Gastroesophageal sphincter (tissue), 4 donors: ENCODE measurements at regions not wholly inside any gene's neighbourhood (a gene's known extent, or its start where the extent isn't known, plus 50 kb on each side); places are given as distances from the start of the nearest gene placed in this dataset.
"Not testable (repeated sequence)": the region's sequence is repeated elsewhere in the genome, so short reads cannot be mapped to it uniquely, and the experiment has no call there.

ENCODE experiments used
- ATAC-seq: fragments of 150-250 bp; one replicate; pipeline ENCODE4 v1.9.1; 2016; ENCODE audit warnings: mild to moderate bottlenecking, moderate library complexity
- H3K27ac ChIP-seq, 4 donors: fragments of 200-600 bp; sonication (generic) in 3 of 4; 1 replicate in 3 of 4; 2 replicates in 1 of 4; pipeline ENCODE4 v1.5.1; 2016 to 2019
- H3K27me3 ChIP-seq: fragments of 200-600 bp; sonication (generic); one replicate; pipeline ENCODE4 v1.5.1; 2019
- H3K36me3 ChIP-seq, 2 donors: fragments of 200-600 bp; sonication (generic); one replicate each; pipeline ENCODE4 v1.5.1; 2019; ENCODE audit warnings: control low read depth in 1 of 2
- H3K4me1 ChIP-seq, 3 donors: fragments of 200-600 bp; sonication (generic); 1 replicate in 2 of 3; 2 replicates in 1 of 3; pipeline ENCODE4 v1.5.1; 2016 to 2019; ENCODE audit warnings: control low read depth in 2 of 3
- H3K4me3 ChIP-seq, 2 donors: fragments of 200-600 bp; sonication (generic); one replicate each; pipeline ENCODE4 v1.5.1; 2019; ENCODE audit warnings: mild to moderate bottlenecking in 1 of 2, moderate library complexity in 1 of 2
- H3K9me3 ChIP-seq, 3 donors: fragments of 200-600 bp; sonication (generic); one replicate each; pipeline ENCODE4 v1.5.1; 2017 to 2019; ENCODE audit warnings: control low read depth in 2 of 3
- EP300 ChIP-seq: sonication (generic); formaldehyde crosslinking; IDR thresholded peaks from one replicate; pipeline ENCODE4 v1.6.1; 2017; ENCODE audit warnings: antibody characterized with exemption, mild to moderate bottlenecking
- POLR2A ChIP-seq, 2 donors: fragments of 450-650 bp; IDR thresholded peaks; one replicate each; pipeline ENCODE4 v1.6.1; 2017; ENCODE audit warnings: antibody characterized with exemption in 2 of 2, mild to moderate bottlenecking in 2 of 2, moderate library complexity in 1 of 2
- POLR2AphosphoS5 ChIP-seq: sonication (generic); formaldehyde crosslinking; IDR thresholded peaks from one replicate; pipeline ENCODE4 v1.6.1; 2017; ENCODE audit warnings: antibody characterized with exemption
- WGBS, 2 donors: methylation state at CpG; one replicate each; pipeline ENCODE4 v1.1.5; 2018; ENCODE audit warnings: low coverage in 1 of 2; 5-methylcytosine and 5-hydroxymethylcytosine counted together
- TF ChIP-seq, protein P1 (sequence below), 4 experiments: fragments of 200-600 bp in 2 of 4; fragments of 450-650 bp in 2 of 4; sonication (generic) in 1 of 4; IDR thresholded peaks; one replicate each; pipeline ENCODE4 v1.5.1; 2017 to 2019; ENCODE audit warnings: antibody characterized with exemption in 4 of 4, mild to moderate bottlenecking in 2 of 4, moderate library complexity in 2 of 4

DNA sequence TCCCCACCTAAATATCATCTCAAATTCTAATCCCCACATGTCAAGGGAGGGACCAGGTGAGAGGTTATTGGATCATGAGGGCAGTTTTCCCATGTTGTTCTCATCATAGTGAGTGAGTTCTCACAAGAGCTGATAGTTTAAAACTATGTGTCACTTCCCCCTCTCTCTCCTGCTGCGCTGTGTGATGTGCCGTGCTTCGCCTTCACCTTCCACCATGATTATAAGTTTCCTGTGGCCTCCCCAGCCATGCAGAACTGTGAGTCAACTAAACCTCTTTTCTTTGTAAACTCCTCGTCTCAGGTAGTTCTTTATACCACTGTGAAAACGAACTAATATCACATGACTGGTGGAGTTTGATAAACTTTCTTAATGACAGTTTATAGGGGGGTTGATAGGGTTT lies 839.5 kb downstream of the TMEM121 start:
- not testable (repeated sequence) for H3K36me3 ChIP-seq, ATAC-seq, H3K9me3 ChIP-seq, H3K4me1 ChIP-seq, H3K27me3 ChIP-seq, H3K4me3 ChIP-seq, H3K27ac ChIP-seq
- 26 to 35% methylated on average over 2 to 3 of the region's 5 CpGs for WGBS, 2 donors

DNA sequence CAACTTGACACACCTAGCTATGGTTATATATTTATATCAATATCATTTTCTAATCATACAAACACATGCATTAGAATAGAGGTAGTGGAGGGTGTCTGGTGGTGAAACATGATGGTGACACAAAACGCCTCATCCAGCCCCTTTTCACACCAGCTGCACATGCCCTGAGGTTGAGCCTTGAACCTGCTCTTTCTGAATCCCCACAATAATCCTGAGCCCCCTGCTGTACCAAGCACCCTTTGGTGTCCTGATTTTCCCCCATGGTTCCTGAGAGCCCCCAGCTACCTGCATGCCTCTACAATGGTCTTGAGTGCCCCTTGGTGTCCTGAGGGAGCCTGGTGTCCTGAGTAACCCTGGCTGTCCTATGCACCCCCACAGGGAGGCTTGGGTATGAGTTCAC lies 840.6 kb downstream of the TMEM121 start:
- not testable (repeated sequence) for H3K4me1 ChIP-seq, H3K36me3 ChIP-seq, H3K9me3 ChIP-seq, ATAC-seq, H3K4me3 ChIP-seq, H3K27ac ChIP-seq, H3K27me3 ChIP-seq
- 29% methylated on average over 1 of the region's 1 CpG; no CpG with 5 or more reads in 1 of the 2 donors for WGBS, 2 donors

DNA sequence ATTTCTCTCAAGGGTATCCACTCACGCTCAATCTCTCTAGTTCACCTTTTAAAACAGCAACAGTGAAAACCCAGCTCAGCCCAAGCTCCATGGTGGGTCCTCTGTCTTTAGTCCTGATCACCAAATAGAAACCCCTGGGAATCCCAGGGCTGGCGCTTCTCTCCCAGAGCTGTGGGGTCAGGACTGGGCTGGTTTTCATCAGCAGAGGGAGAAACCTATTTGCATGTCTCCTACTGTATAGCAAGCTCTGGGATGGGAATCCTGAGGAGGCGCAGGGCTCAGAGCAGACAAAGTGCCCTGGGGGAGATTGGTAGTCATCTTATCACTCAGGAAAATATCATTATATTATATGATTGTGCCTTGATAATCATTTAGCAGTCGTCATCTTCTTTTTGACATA lies 843.1 kb downstream of the TMEM121 start:
- not testable (repeated sequence) for H3K9me3 ChIP-seq, ATAC-seq, H3K36me3 ChIP-seq, H3K27ac ChIP-seq, H3K4me3 ChIP-seq, H3K4me1 ChIP-seq
- peaks cover 11% of the 10 kb centered on the region for H3K27me3 ChIP-seq
- 38 to 50% methylated on average over 1 to 2 of the region's 4 CpGs for WGBS, 2 donors

GRCh38 chr14:106372870-106373652 lies 846.7 kb downstream of the TMEM121 start:
- Histone ChIP-seq H3K4me3 (no peak overlapping the region), H3K27ac (no peak overlapping the region), H3K4me1 (no peaks in the 10 kb centered on the region), H3K36me3 (no peaks in the 10 kb centered on the region), H3K9me3 (no peaks in the 10 kb centered on the region), H3K27me3 (peaks cover 29% of the 10 kb centered on the region)
- 27 to 39% methylated on average over 7 to 13 of the region's 17 CpGs for WGBS, 2 donors
- TF ChIP-seq, protein P1, sequence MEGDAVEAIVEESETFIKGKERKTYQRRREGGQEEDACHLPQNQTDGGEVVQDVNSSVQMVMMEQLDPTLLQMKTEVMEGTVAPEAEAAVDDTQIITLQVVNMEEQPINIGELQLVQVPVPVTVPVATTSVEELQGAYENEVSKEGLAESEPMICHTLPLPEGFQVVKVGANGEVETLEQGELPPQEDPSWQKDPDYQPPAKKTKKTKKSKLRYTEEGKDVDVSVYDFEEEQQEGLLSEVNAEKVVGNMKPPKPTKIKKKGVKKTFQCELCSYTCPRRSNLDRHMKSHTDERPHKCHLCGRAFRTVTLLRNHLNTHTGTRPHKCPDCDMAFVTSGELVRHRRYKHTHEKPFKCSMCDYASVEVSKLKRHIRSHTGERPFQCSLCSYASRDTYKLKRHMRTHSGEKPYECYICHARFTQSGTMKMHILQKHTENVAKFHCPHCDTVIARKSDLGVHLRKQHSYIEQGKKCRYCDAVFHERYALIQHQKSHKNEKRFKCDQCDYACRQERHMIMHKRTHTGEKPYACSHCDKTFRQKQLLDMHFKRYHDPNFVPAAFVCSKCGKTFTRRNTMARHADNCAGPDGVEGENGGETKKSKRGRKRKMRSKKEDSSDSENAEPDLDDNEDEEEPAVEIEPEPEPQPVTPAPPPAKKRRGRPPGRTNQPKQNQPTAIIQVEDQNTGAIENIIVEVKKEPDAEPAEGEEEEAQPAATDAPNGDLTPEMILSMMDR (IDR thresholded peaks at IDR 0.05) = peak in 1 of 4 experiments; percentile 28
- no peak for TF ChIP-seq POLR2AphosphoS5
- no peak for ATAC-seq

- H3K27ac ChIP-seq, H3K4me1 ChIP-seq, H3K4me3 ChIP-seq, H3K9me3 ChIP-seq, ATAC-seq, H3K36me3 ChIP-seq: not testable (repeated sequence)
- peaks cover 35% of the 10 kb centered on the region for H3K27me3 ChIP-seq
- WGBS, 2 donors = 48% methylated on average over 3 of the region's 13 CpGs; no CpG with 5 or more reads in 1 of the 2 donors
Measured at GRCh38 chr14:106373653-106374110, 847.3 kb downstream of the TMEM121 start.

- no peaks in the 10 kb centered on the region for H3K4me1 ChIP-seq
- whole genome bisulfite sequencing, 2 donors = no CpG with 5 or more reads among the region's 1 CpG
- no peak overlapping the region for H3K27ac ChIP-seq
- H3K4me3 ChIP-seq = no peak overlapping the region
- TF ChIP-seq EP300 (no peak), POLR2AphosphoS5 (no peak), POLR2A (IDR thresholded peaks at IDR 0.05) (no peak)
- TF ChIP-seq, protein P1 (IDR thresholded peaks at IDR 0.05) = no peak
- ATAC-seq = no peak
- no peaks in the 10 kb centered on the region for H3K36me3 ChIP-seq
- H3K9me3 ChIP-seq = no peaks in the 10 kb centered on the region
- peaks cover 38% of the 10 kb centered on the region for H3K27me3 ChIP-seq
Measured at GRCh38 chr14:106377432-106377831, 851.0 kb downstream of the TMEM121 start.

DNA sequence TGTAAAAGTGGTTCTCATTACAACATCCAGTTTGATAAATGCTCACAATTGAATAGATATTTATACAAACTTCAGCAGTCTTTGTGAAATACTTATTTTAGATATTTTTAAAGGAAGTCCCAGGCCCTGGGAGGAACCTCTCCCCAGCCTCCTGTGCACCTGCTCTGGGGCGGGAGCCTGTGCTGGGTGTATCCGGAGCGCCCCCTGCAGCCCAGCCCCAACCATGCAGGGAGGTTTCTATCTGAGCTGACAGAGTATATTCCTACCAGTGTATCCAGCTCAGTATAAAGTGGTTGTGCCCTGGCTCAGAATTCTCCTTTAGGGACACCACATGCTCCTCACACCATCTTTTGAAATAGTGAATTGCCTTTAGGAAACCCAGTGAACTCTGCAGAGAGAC lies 851.8 kb downstream of the TMEM121 start:
- no peaks in the 10 kb centered on the region for H3K36me3 ChIP-seq

More for the DNA sequence above, 851.8 kb downstream of the TMEM121 start:
- Histone ChIP-seq H3K27me3 (peaks cover 38% of the 10 kb centered on the region), H3K4me1 (no peaks in the 10 kb centered on the region), H3K27ac (no peak overlapping the region), H3K9me3 (no peaks in the 10 kb centered on the region), H3K4me3 (no peak overlapping the region)
- ATAC-seq = no peak
- 0 to 28% methylated on average over 3 of the region's 3 CpGs for WGBS, 2 donors
- TF ChIP-seq EP300 (no peak), POLR2AphosphoS5 (no peak), POLR2A (IDR thresholded peaks at IDR 0.05) (no peak)
- TF ChIP-seq, protein P1 (IDR thresholded peaks at IDR 0.05) = no peak
